ENCODE measurements at regions not wholly inside any gene's neighbourhood (a gene's known extent, or its start where the extent isn't known, plus 50 kb on each side); places are given as distances from the start of the nearest gene placed in this dataset.
"Not testable (repeated sequence)": the region's sequence is repeated elsewhere in the genome, so short reads cannot be mapped to it uniquely, and the experiment has no call there.

DNA sequence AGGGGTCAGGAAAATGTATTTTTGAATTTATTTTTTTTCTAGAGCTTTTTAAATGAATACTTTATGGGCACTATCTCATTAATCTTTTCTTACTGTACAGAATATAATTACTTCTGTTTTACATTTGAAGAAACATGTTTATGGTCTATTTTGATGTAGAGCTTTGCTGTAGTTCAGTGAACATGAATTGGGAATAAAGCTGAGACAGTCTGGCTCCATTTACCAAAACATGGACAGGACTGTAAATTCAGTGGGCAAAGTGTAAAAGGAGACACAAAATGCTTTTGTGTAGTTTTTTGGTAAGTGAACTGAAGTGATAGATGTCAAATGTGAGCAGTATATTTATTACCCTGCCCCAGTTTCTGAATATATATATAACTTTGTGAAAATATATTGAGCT is 1298.8 kb upstream of the NXPH2 start:
- TF ChIP-seq, protein P1, sequence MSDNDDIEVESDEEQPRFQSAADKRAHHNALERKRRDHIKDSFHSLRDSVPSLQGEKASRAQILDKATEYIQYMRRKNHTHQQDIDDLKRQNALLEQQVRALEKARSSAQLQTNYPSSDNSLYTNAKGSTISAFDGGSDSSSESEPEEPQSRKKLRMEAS (IDR thresholded peaks at IDR 0.05; ENCODE audit: low read depth, low read length), result no peak
- TF ChIP-seq MYC (IDR thresholded peaks at IDR 0.05; ENCODE audit: low read depth, low read length), result no peak
- TF ChIP-seq POLR2A (IDR thresholded peaks at IDR 0.05; ENCODE audit: extremely low read depth, insufficient read length), result no peak
- TF ChIP-seq, protein P2, sequence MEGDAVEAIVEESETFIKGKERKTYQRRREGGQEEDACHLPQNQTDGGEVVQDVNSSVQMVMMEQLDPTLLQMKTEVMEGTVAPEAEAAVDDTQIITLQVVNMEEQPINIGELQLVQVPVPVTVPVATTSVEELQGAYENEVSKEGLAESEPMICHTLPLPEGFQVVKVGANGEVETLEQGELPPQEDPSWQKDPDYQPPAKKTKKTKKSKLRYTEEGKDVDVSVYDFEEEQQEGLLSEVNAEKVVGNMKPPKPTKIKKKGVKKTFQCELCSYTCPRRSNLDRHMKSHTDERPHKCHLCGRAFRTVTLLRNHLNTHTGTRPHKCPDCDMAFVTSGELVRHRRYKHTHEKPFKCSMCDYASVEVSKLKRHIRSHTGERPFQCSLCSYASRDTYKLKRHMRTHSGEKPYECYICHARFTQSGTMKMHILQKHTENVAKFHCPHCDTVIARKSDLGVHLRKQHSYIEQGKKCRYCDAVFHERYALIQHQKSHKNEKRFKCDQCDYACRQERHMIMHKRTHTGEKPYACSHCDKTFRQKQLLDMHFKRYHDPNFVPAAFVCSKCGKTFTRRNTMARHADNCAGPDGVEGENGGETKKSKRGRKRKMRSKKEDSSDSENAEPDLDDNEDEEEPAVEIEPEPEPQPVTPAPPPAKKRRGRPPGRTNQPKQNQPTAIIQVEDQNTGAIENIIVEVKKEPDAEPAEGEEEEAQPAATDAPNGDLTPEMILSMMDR (IDR thresholded peaks at IDR 0.05; ENCODE audit: low read depth, low read length), result no peak
- H3K4me3 ChIP-seq (ENCODE audit: low read depth, low read length), result no peak overlapping the region
- DNase-seq (ENCODE audit: low read depth), result no peak

DNA sequence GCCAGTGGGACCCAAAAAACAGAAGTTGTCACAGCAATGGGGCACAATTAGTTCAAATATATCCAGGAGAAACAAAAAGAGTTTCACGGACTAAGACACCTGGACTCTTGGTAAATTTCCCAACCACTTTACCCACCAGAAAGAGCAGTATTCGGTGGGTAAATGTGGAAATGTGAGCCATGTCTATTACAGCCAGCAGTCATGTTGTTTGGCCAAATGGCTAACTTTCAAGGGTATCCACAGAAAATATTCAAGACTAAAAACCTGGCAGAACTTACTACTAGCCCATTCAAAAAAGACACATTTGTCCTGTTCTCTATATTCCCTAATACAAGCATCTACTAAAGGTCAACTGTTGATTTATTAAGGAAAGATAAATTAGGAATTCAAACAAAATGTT is 1296.0 kb upstream of the NXPH2 start:
- H3K4me3 ChIP-seq (ENCODE audit: low read depth, low read length), result no peak overlapping the region
- DNase-seq (ENCODE audit: low read depth), result no peak
- TF ChIP-seq, protein P1 (IDR thresholded peaks at IDR 0.05; ENCODE audit: low read depth, low read length), result no peak
- TF ChIP-seq POLR2A (IDR thresholded peaks at IDR 0.05; ENCODE audit: extremely low read depth, insufficient read length), result no peak
- TF ChIP-seq, protein P2 (IDR thresholded peaks at IDR 0.05; ENCODE audit: low read depth, low read length), result no peak
- TF ChIP-seq MYC (IDR thresholded peaks at IDR 0.05; ENCODE audit: low read depth, low read length), result no peak

DNA sequence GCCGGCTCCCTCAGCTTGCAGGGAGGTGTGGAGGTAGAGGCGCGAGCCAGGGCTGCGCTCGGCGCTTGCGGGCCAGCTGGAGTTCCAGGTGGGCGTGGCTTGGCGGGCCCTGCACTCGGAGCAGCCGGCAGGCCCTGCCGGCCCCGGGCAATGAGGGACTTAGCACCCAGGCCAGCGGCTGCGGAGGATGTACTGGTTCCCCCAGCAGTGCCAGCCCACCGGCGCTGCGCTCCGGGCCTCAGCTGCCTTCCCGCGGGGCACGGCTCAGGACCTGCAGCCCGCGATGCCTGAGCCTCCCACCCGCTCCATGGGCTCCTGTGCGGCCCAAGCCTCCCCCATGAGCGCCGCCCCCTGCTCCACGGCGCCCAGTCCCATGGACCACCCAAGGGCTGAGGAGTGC is 1293.6 kb upstream of the NXPH2 start:
- not testable (repeated sequence) for H3K4me3 ChIP-seq (ENCODE audit: low read depth, low read length); DNase-seq (ENCODE audit: low read depth)

DNA sequence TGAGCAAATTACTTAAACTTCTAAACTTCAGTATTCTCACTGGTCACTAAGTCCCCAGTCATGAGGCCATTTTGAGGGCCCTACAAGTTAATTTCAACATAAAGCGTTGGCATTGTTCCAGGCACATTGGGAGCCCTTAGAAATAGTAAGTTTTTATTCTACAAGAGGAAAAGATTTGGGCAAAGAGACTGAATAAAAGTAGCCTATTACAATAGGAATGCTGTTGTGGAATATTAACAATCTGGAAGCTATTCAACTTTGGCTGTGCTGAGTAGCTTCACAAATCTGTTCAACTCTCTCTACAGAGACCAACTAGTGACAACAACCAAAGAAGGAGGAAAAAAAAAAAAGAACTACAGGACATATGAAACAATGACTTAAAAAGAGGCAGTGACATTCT is 1287.5 kb upstream of the NXPH2 start:
- no peak for DNase-seq (ENCODE audit: low read depth)
- no peak overlapping the region for H3K4me3 ChIP-seq (ENCODE audit: low read depth, low read length)
- TF ChIP-seq, protein P2 (IDR thresholded peaks at IDR 0.05; ENCODE audit: low read depth, low read length), result no peak
- TF ChIP-seq, protein P1 (IDR thresholded peaks at IDR 0.05; ENCODE audit: low read depth, low read length), result no peak
- TF ChIP-seq POLR2A (IDR thresholded peaks at IDR 0.05; ENCODE audit: extremely low read depth, insufficient read length), result no peak
- no peak for TF ChIP-seq MYC (IDR thresholded peaks at IDR 0.05; ENCODE audit: low read depth, low read length)

DNA sequence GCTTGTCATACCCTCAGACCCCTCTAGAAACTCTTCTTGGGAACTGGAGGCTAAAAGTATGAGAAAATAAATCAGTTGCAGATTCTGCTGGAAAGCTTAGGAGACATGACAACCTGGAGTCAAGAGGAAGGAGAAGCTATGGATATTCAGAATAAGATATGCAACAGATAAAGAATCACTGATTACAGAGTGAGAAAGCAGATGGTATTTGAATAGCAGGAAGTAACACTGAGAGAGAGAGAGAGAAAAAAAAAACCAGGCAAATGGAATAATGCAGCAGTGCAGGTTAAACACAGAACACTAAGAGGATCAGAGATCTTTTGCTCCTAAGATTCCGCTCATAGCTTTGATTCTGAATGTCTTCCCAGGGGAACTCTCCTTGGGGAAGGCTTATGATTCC is 1284.1 kb upstream of the NXPH2 start:
- H3K4me3 ChIP-seq (ENCODE audit: low read depth, low read length), result no peak overlapping the region
- TF ChIP-seq, protein P2 (IDR thresholded peaks at IDR 0.05; ENCODE audit: low read depth, low read length), result no peak
- no peak for TF ChIP-seq MYC (IDR thresholded peaks at IDR 0.05; ENCODE audit: low read depth, low read length)
- TF ChIP-seq, protein P1 (IDR thresholded peaks at IDR 0.05; ENCODE audit: low read depth, low read length), result no peak
- TF ChIP-seq POLR2A (IDR thresholded peaks at IDR 0.05; ENCODE audit: extremely low read depth, insufficient read length), result no peak
- no peak for DNase-seq (ENCODE audit: low read depth)

DNA sequence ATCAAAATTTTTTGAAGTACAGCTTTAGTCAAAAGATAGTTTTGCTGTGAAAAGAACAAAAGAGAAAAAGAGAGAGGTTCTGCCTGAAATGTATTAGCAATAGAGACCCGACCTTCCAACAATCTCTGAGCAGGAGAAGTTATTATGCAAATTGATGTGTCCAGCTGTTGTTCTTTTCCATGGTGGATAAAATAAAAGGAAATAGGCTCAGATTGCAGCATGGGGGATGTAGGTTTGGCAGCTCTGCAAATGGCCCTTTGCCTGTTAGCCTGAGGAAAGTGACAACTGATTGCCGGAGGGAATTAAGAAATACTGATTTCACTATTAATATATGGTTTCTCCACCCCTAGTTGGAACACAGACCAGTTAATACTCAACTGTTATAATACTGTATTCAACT is 1283.2 kb upstream of the NXPH2 start:
- DNase-seq (ENCODE audit: low read depth), result no peak
- H3K4me3 ChIP-seq (ENCODE audit: low read depth, low read length), result no peak overlapping the region
- TF ChIP-seq MYC (IDR thresholded peaks at IDR 0.05; ENCODE audit: low read depth, low read length), result no peak
- TF ChIP-seq, protein P1 (IDR thresholded peaks at IDR 0.05; ENCODE audit: low read depth, low read length), result no peak
- TF ChIP-seq, protein P2 (IDR thresholded peaks at IDR 0.05; ENCODE audit: low read depth, low read length), result no peak
- TF ChIP-seq POLR2A (IDR thresholded peaks at IDR 0.05; ENCODE audit: extremely low read depth, insufficient read length), result no peak

All from NB4 (cell line).